Upper lobe of left lung (tissue), 4 donors: ENCODE measurements at regions not wholly inside any gene's neighbourhood (a gene's known extent, or its start where the extent isn't known, plus 50 kb on each side); places are given as distances from the start of the nearest gene placed in this dataset.

Experiments used
- CTCF ChIP-seq, 6 experiments: fragments of 450-650 bp in 4 of 6; fragments of 200-600 bp in 2 of 6; sonication (generic) in 2 of 6; IDR thresholded peaks; one replicate each; pipeline ENCODE4 v1.5.1; 2016 to 2019; ENCODE audit warnings: antibody characterized with exemption in 6 of 6
- EP300 ChIP-seq, 4 donors: sonication (generic); formaldehyde crosslinking; IDR thresholded peaks; one replicate each; pipeline ENCODE4 v1.5.1; 2017; ENCODE audit warnings: antibody characterized with exemption in 4 of 4, control low read depth in 2 of 4
- POLR2A ChIP-seq, 4 donors: fragments of 450-650 bp; IDR thresholded peaks; one replicate each; pipeline ENCODE4 v1.5.1; 2016 to 2017; ENCODE audit warnings: antibody characterized with exemption in 4 of 4, mild to moderate bottlenecking in 2 of 4
- POLR2AphosphoS5 ChIP-seq, 2 donors: sonication (generic); formaldehyde crosslinking; IDR thresholded peaks; one replicate each; pipeline ENCODE4 v1.5.1; 2017; ENCODE audit warnings: antibody characterized with exemption in 2 of 2

GRCh38 chr14:76967788-76968187 lies 60.7 kb downstream of the IRF2BPL start:
- TF ChIP-seq POLR2A (IDR thresholded peaks at IDR 0.05): no peak
- TF ChIP-seq CTCF (IDR thresholded peaks at IDR 0.05): no peak
- no peak for TF ChIP-seq POLR2AphosphoS5 (IDR thresholded peaks at IDR 0.05)
- TF ChIP-seq EP300 (IDR thresholded peaks at IDR 0.05): no peak
